Frontal cortex (tissue), 3 donors: ENCODE measurements at regions not wholly inside any gene's neighbourhood (a gene's known extent, or its start where the extent isn't known, plus 50 kb on each side); places are given as distances from the start of the nearest gene placed in this dataset.
"Not testable (repeated sequence)": the region's sequence is repeated elsewhere in the genome, so short reads cannot be mapped to it uniquely, and the experiment has no call there.

Source experiments
- DNase-seq, 2 donors: peaks; one replicate each; pipeline ENCODE4 v3.0.0; 2012; ENCODE audit warnings: low spot score in 2 of 2
- FAIRE-seq: peaks from 2 replicates; lab custom pipeline; 2012; peaks lifted over from hg19 to GRCh38; lab: Jason Lieb, UNC
- donor health status: control.
- donor health status: control.
- donor health status: control.

GRCh38 chr3:153974614-153975013 is 146.6 kb upstream of the ARHGEF26 start:
- DNase-seq (no peak), FAIRE-seq (no peak)

- FAIRE-seq (no peak), DNase-seq (peak in 1 of 2 donors; percentile 26)
Observed at GRCh38 chr3:153976891-153977554, 144.2 kb upstream of the ARHGEF26 start.

DNA sequence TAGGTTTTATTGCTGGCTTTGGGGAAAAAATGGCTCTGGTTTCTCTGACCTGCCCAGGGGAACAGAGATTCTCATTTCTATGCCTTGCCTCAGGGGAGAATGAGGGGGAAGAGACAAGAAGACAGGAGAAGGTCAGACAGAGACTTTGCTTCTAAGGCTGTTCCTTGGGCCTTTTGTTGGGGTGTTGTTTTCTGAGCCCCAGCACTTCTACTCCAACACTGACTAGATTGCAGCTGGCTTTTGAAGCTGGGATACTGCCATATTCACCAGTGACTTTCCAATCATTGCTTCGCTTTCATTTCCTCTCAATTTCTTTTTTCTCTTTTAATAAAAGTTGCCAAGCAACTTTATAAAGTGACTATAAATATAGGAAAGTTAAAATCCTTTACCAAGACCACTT is 143.2 kb upstream of the ARHGEF26 start:
- FAIRE-seq (no peak), DNase-seq (no peak)

GRCh38 chr3:153979418-153980251 is 141.6 kb upstream of the ARHGEF26 start:
- FAIRE-seq (no peak), DNase-seq (no peak)

GRCh38 chr3:153980252-153980590 is 141.0 kb upstream of the ARHGEF26 start:
- FAIRE-seq, result no peak
- DNase-seq, result no peak

GRCh38 chr3:153997364-153997763 is 123.8 kb upstream of the ARHGEF26 start:
- not testable (repeated sequence) for DNase-seq, FAIRE-seq

- DNase-seq, result no peak
- FAIRE-seq, result no peak
Observed at GRCh38 chr3:154003649-154004048, 117.5 kb upstream of the ARHGEF26 start.

DNA sequence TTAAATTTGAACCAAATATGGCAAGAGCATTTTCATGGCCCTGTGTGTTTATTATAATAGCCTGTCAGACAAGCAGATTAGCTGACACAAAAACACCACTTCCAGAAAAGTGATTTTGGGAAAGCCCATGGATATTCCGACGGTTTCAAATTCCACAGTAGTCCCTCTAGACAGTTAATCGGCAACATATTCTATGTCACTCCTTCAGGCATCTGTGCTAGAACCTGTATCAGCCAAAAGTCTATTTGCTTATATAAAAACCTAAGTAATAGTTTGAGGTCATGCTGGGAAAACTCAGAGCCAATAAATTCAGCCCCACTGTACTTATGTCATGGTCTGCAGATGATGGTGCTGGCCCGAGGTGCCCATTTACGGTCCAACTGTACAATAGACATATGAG is 110.2 kb upstream of the ARHGEF26 start:
- DNase-seq, result no peak
- no peak for FAIRE-seq

GRCh38 chr3:154013736-154014135 is 107.5 kb upstream of the ARHGEF26 start:
- FAIRE-seq, result no peak
- DNase-seq, result no peak

DNA sequence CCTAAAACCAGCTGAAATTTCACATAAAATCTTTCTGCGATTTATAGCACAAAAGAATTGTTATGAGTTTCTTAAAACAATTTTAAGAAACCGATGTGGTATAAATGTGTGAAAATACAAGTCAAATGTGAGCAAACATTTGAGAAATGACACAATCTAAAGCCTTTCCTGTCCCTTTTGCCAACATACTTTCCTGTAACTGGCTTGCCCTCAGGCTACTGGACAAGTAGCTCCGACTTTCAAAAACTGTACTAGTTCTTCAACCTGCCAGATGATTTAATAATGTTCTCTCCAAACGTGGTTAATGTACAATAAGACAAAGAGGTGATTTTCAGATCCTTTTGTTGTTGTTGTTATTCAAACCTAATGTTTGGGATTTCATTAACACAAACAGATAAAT is 105.9 kb upstream of the ARHGEF26 start:
- FAIRE-seq (no peak), DNase-seq (no peak)

DNA sequence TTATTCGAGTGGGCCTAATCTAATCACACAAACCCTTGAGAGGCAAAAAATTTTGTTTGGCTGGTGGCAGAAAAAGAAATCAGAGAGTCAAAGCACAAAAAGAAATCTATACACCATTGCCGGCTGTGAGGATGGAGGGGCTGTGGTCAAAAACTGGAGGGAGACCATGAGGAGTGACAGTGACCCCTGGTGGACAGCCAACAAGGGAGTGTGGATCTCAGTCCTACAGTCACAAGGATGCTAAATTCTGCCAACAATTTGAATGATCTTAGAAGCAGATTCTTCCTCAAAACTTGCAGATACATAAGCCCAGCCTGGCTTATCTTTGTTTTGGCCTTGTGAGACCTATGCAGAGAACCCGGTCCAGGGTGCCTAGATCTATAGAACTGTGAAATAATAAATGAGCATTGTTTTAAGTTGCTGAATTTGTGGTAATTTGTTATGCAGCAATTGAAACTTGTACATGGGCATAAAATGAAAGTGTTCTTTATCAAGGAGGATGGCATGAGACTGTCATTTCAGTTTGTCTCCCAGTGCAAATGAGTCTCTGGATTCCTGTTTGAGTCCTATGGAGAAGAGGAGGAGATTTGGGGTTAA is 103.0 kb upstream of the ARHGEF26 start:
- DNase-seq, result no peak

GRCh38 chr3:154022606-154023005 is 98.6 kb upstream of the ARHGEF26 start:
- FAIRE-seq (no peak), DNase-seq (no peak)

More for the DNA sequence above, 103.0 kb upstream of the ARHGEF26 start:
- no peak for FAIRE-seq

DNA sequence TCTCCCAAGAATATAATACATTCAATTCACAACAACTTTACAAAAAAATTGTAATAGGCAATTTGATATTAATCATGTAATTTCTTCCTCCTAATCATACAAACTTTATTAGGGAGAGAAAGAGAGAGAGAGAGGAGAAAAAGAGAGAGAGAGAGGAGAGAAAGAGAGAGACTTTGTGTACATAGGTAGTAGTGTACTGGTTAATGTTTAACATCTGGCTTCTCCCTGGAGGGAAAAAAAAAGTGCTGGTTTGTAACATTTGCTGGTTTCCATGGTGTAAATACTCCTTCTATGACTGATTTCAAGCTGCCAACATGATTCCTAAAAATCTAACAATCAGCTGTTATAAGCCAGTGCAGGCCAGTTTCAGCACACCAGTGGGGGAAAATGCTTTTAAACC is 98.0 kb upstream of the ARHGEF26 start:
- DNase-seq (no peak), FAIRE-seq (no peak)

GRCh38 chr3:154025007-154025406 is 96.2 kb upstream of the ARHGEF26 start:
- FAIRE-seq, result no peak
- DNase-seq, result no peak

DNA sequence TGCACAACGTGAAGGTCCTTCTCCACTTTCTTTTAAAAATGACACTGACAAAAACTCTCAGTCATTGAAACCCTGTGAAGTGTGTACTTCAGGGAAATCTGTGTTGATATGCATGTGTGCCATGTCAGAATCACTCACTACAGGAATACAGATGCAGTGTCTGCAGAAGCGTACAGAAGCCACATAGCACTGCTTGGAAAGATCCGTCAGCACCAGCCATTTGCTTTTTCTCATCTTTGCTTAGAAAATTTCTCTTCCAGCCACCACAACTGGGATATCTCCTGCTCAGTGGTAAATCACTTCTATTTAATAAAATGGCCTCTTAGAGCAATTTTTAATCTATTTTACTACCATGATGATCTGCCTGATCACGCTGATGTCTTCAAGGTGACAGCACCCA is 91.3 kb upstream of the ARHGEF26 start:
- FAIRE-seq (no peak), DNase-seq (no peak)

DNA sequence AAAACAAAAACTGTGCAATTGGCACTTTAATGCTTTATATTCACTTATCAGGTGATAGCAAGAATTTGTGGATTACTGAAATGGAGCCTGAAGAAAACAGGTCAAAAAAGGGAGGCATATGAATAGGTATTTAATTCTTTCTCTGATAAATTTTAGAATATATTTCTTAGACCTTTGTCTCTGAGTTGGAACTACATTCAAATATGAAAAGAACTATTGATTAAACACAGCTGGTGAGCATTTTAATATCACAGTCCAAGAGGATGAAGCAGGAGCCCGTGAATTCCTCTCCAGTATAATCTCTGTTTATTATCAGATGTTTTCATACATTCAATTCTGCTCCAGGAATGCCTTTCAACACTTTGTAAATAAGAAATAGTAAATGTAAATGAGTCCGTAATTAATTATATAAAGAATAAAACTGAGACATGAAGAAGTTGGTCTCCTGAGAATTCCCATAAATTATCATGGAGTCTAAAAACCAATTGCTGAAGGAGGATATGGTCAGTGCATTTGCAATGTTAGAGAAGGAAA is 86.3 kb upstream of the ARHGEF26 start:
- FAIRE-seq (no peak), DNase-seq (no peak)

DNA sequence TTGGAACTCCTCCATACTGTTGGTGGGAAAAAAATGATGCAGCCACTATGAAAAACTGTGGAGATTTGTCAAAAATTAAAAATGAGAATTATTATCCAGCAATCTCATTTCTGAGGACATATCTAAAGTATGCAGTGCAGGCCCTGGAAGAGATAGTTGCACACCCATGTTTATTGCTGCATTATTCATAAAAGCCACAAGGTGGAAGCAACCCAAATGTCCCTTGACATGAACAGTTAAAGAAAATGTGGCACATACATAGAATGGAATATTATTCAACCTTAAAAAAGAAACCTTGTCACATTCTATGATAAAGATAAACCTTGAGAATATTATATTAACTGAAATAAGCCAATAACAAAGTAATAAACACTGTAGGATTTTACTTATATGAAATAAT is 80.9 kb upstream of the ARHGEF26 start:
- DNase-seq, result no peak
- no peak for FAIRE-seq

GRCh38 chr3:154044671-154045070 is 76.5 kb upstream of the ARHGEF26 start:
- DNase-seq, result no peak
- no peak for FAIRE-seq

DNA sequence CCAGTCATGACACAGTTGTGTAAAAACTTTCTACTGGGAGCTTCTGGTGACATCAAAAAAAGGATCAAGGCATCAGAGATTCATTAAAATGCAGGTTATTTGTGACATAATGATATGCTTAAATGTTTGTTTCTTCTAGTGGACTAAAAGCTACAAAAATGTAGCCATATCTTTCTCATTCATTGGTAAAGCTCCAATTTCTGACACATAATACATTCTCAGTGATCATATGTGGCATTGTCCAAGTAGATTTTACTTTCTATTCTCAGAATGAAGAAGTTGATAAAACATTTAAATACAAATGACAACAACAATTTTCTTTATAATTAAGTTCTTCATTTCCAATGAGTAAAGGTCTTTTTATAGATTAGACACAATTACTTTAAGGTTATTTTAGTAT is 71.0 kb upstream of the ARHGEF26 start:
- DNase-seq, result no peak
- no peak for FAIRE-seq

GRCh38 chr3:154050766-154051165 is 70.4 kb upstream of the ARHGEF26 start:
- FAIRE-seq (no peak), DNase-seq (no peak)

- FAIRE-seq (no peak), DNase-seq (no peak)
Observed at GRCh38 chr3:154059833-154060232, 61.4 kb upstream of the ARHGEF26 start.
